HepG2 (cell line): ENCODE measurements at regions not wholly inside any gene's neighbourhood (a gene's known extent, or its start where the extent isn't known, plus 50 kb on each side); places are given as distances from the start of the nearest gene placed in this dataset.

Experiments used
- ATAC-seq: fragments of 200-7000 bp; cut with Tn5 transposase; 3 replicates; pipeline ENCODE4 v1.9.1; 2020; ENCODE audit warnings: mild to moderate bottlenecking, moderate library complexity
- BruUV-seq: library from RNA; stranded (reverse); fragments of 400-500 nt; replicated peaks from 2 replicates; lab custom pipeline; 2021; lab: Mats Ljungman, UMichigan
- CTCF ChIA-PET: fragments of 300-600 bp; formaldehyde crosslinking; extraction: SDS; loops from one replicate; lab custom pipeline; 2021; ENCODE audit warnings: low total read pairs, inconsistent platforms, low intra/inter-chr PET ratio; lab: Yijun Ruan, JAX
- POLR2A ChIA-PET: fragments of 350-600 bp; sonication (Branson Sonifier 250); formaldehyde crosslinking; loops from one replicate; lab custom pipeline; 2020; ENCODE audit warnings: antibody characterized with exemption, inconsistent platforms; lab: Yijun Ruan, JAX
- DNase-seq: peaks from one replicate; pipeline ENCODE4 v3.0.0-alpha.2; 2015; ENCODE audit warnings: low spot score
- FAIRE-seq: peaks from 3 replicates; lab custom pipeline; 2011; peaks lifted over from hg19 to GRCh38; lab: Jason Lieb, UNC
- H2AFZ ChIP-seq: one replicate; pipeline ENCODE4 v1.6.1; 2011; ENCODE audit warnings: low read length, inconsistent platforms
- H3K27ac ChIP-seq: fragments of 300-600 bp; 3 replicates; pipeline ENCODE4 v1.8.0; 2011; ENCODE audit warnings: mixed run types, mild to moderate bottlenecking, mixed read lengths, low read length, inconsistent platforms; ENCODE audit not compliant: insufficient read depth; ENCODE audit errors: extremely low read length
- H3K27me3 ChIP-seq, 2 experiments: fragments of 200-600 bp in 1 of 2; 2 replicates in 1 of 2; 3 replicates in 1 of 2; pipeline versions ENCODE4 v1.6.0 to v1.8.0; 2011; ENCODE audit warnings: low read length in 2 of 2, mild to moderate bottlenecking in 2 of 2, moderate library complexity in 2 of 2, inconsistent platforms in 1 of 2; ENCODE audit not compliant: insufficient read depth in 2 of 2, control insufficient read depth in 1 of 2
- H3K36me3 ChIP-seq, 2 experiments: fragments of 200-600 bp in 1 of 2; replicated peaks in 1 of 2; 2 replicates in 1 of 2; 3 replicates in 1 of 2; pipeline versions ENCODE4 v1.5.1 to v1.8.0; 2011; ENCODE audit warnings: low read length in 2 of 2, inconsistent platforms in 1 of 2; ENCODE audit not compliant: insufficient read depth in 2 of 2, control insufficient read depth in 1 of 2
- H3K4me1 ChIP-seq: 2 replicates; pipeline ENCODE4 v1.5.1; 2012; ENCODE audit warnings: low read length, inconsistent platforms; ENCODE audit not compliant: insufficient read depth
- H3K4me2 ChIP-seq: 2 replicates; pipeline ENCODE4 v1.6.0; 2011; ENCODE audit warnings: low read depth, low read length, inconsistent platforms
- H3K4me3 ChIP-seq, 3 experiments: fragments of 200-600 bp in 1 of 3; sonication (generic), shearing (Covaris generic) in 1 of 3; replicated peaks in 1 of 3; 2 replicates each; pipeline ENCODE4 v1.5.1; 2011 to 2016; ENCODE audit warnings: low read length in 3 of 3, inconsistent platforms in 2 of 3, low read depth in 2 of 3, mild to moderate bottlenecking in 2 of 3, control low read depth in 1 of 3, mixed read lengths in 1 of 3; ENCODE audit not compliant: insufficient read depth in 1 of 3
- H3K79me2 ChIP-seq: one replicate; pipeline ENCODE4 v1.6.1; 2011; ENCODE audit warnings: low read length, inconsistent platforms; ENCODE audit not compliant: insufficient read depth
- H3K9ac ChIP-seq: 2 replicates; pipeline ENCODE4 v1.6.0; 2011; ENCODE audit warnings: mild to moderate bottlenecking, low read depth, low read length, inconsistent platforms; ENCODE audit not compliant: insufficient read depth
- H3K9me3 ChIP-seq: 2 replicates; pipeline ENCODE4 v1.5.1; 2012; ENCODE audit warnings: mild to moderate bottlenecking, low read length
- H4K20me1 ChIP-seq: 2 replicates; pipeline ENCODE4 v1.6.0; 2011; ENCODE audit warnings: inconsistent platforms, mild to moderate bottlenecking, low read length, moderate library complexity; ENCODE audit not compliant: insufficient read depth
- CEBPB ChIP-seq: IDR thresholded peaks from 2 replicates; pipeline ENCODE4 v1.6.1; 2011; ENCODE audit warnings: low read depth, low read length, improper control_type of control experiment, borderline replicate concordance
- HNF4A ChIP-seq: sonication (generic); formaldehyde crosslinking; IDR thresholded peaks from 2 replicates; pipeline ENCODE4 v1.4.0; 2020; ENCODE audit warnings: missing genetic modification reagents
- HNF4G ChIP-seq, 2 experiments: sonication (generic) in 1 of 2; formaldehyde crosslinking in 1 of 2; IDR thresholded peaks; 2 replicates each; pipeline versions ENCODE4 v1.4.0 to v1.6.1; 2011 to 2020; ENCODE audit warnings: borderline replicate concordance in 2 of 2, low read depth in 2 of 2, mild to moderate bottlenecking in 2 of 2, low read length in 1 of 2, missing genetic modification reagents in 1 of 2, moderate library complexity in 1 of 2
- MAFF ChIP-seq: IDR thresholded peaks from 2 replicates; pipeline ENCODE4 v1.6.1; 2011; ENCODE audit warnings: low read depth, low read length, improper control_type of control experiment
- MAFK ChIP-seq, 2 experiments: IDR thresholded peaks in 1 of 2; conservative IDR thresholded peaks in 1 of 2; 2 replicates each; pipeline ENCODE4 v1.6.1; 2011; ENCODE audit warnings: improper control_type of control experiment in 2 of 2, low read length in 2 of 2
- MZF1 ChIP-seq: sonication (generic); formaldehyde crosslinking; IDR thresholded peaks from 2 replicates; pipeline ENCODE4 v1.8.1; 2023; ENCODE audit warnings: mild to moderate bottlenecking, missing genetic modification reagents, borderline replicate concordance
- NONO ChIP-seq, 2 experiments: fragments of 450-650 bp in 1 of 2; sonication (generic) in 1 of 2; formaldehyde crosslinking in 1 of 2; IDR thresholded peaks in 1 of 2; conservative IDR thresholded peaks in 1 of 2; 2 replicates each; pipeline versions ENCODE4 v1.6.1 to v1.8.0; 2017 to 2022; ENCODE audit warnings: mild to moderate bottlenecking in 1 of 2, missing genetic modification reagents in 1 of 2, moderate library complexity in 1 of 2
- RARA ChIP-seq: IDR thresholded peaks from 2 replicates; pipeline ENCODE4 v1.6.1; 2016; ENCODE audit warnings: missing genetic modification reagents, missing compliant biosample characterization
- SNAPC4 ChIP-seq: sonication (generic); formaldehyde crosslinking; IDR thresholded peaks from 2 replicates; pipeline ENCODE4 v1.4.0; 2020; ENCODE audit warnings: mild to moderate bottlenecking, missing genetic modification reagents
- WGBS: methylation state at CpG from one replicate; pipeline ENCODE4 v1.1.6; 2017; ENCODE audit warnings: low lambda C conversion rate; 5-methylcytosine and 5-hydroxymethylcytosine counted together
- in situ Hi-C: cut with HindIII; loops from 2 replicates; pipeline ENCODE4 v1.10.0; 2017; ENCODE audit warnings: low pct_unique_long_range_greater_than_20kb; ENCODE audit not compliant: extremely low pct_ligation_motif_present
- intact Hi-C: fragments of 100-400 bp; cut with micrococcal nuclease; formaldehyde crosslinking; loops from one replicate; pipeline ENCODE4 v1.10.0; 2022; ENCODE audit not compliant: unreplicated experiment

GRCh38 chr2:138307099-138307498, 194.5 kb upstream of the SPOPL start:
- Histone ChIP-seq H4K20me1 (no peaks in the 10 kb centered on the region), H3K9ac (no peak overlapping the region), H3K9me3 (no peaks in the 10 kb centered on the region), H3K36me3 (no peaks in the 10 kb centered on the region), H3K27ac (no peak overlapping the region), H3K4me2 (no peak overlapping the region), H2AFZ (no peak overlapping the region), H3K27me3 (no peaks in the 10 kb centered on the region), H3K4me1 (peaks cover 5% of the 10 kb centered on the region; the same call in 1 of the 2 replicates), H3K79me2 (no peaks in the 10 kb centered on the region), H3K4me3 (no peak overlapping the region)
- DNase-seq, result no peak
- BruUV-seq, result no TSS peak
- intact Hi-C loops, result no loop called here
- 6% methylated on average over 1 of the region's 1 CpG for WGBS
- in situ Hi-C loops, result no loop called here
- ATAC-seq, result peak; percentile 63
- ChIA-PET CTCF (no interaction called here), POLR2A (no interaction called here)
- no peak for FAIRE-seq
- TF ChIP-seq RARA (CRISPR knock-in tag) (no peak), NONO (IDR thresholded peaks at IDR 0.05) (no peak), NONO (CRISPR knock-in tag; conservative IDR thresholded peaks at IDR 0.05) (no peak), CEBPB (peak; percentile 41; the same call in 1 of the 2 replicates), HNF4G (IDR thresholded peaks at IDR 0.05; ENCODE audit: borderline replicate concordance, low read depth, low read length) (peak; percentile 29; the same call in 1 of the 2 replicates), HNF4G (CRISPR knock-in tag; IDR thresholded peaks at IDR 0.05; ENCODE audit: borderline replicate concordance, low read depth) (no peak), MZF1 (no peak), HNF4A (CRISPR knock-in tag) (peak; percentile 58)

- FAIRE-seq (no peak), ATAC-seq (no peak), DNase-seq (no peak)
- TF ChIP-seq MAFK (conservative IDR thresholded peaks at IDR 0.05 in 1 of 2, IDR thresholded peaks at IDR 0.05 in 1 of 2; ENCODE audit: low read length in 2 of 2), result peak; percentile 65 to 81
- peak; percentile 55 for TF ChIP-seq MAFF
- no peak for TF ChIP-seq SNAPC4 (CRISPR knock-in tag)
- no peaks in the 10 kb centered on the region for H3K27me3 ChIP-seq
- H3K4me2 ChIP-seq, result no peak overlapping the region
- ChIA-PET CTCF (no interaction called here), POLR2A (no interaction called here)
- no peaks in the 10 kb centered on the region for H3K9me3 ChIP-seq
- no peak overlapping the region for H3K27ac ChIP-seq
- H3K36me3 ChIP-seq, result no peaks in the 10 kb centered on the region
- H3K4me1 ChIP-seq, result peaks cover 5% of the 10 kb centered on the region; the same call in 1 of the 2 replicates
- WGBS, result 94% methylated on average over 2 of the region's 2 CpGs
- intact Hi-C loops (no loop called here), in situ Hi-C loops (no loop called here)
- no peak overlapping the region for H3K9ac ChIP-seq
- H2AFZ ChIP-seq, result no peak overlapping the region
- no peaks in the 10 kb centered on the region for H4K20me1 ChIP-seq
- no TSS peak for BruUV-seq
- no peak overlapping the region for H3K4me3 ChIP-seq
- H3K79me2 ChIP-seq, result no peaks in the 10 kb centered on the region
Observed at GRCh38 chr2:138309760-138310159, 191.8 kb upstream of the SPOPL start.
